Ramos (cell line): ENCODE measurements at regions not wholly inside any gene's neighbourhood (a gene's known extent, or its start where the extent isn't known, plus 50 kb on each side); places are given as distances from the start of the nearest gene placed in this dataset.
"Not testable (repeated sequence)": the region's sequence is repeated elsewhere in the genome, so short reads cannot be mapped to it uniquely, and the experiment has no call there.

ENCODE experiments used
- in situ Hi-C: fragments of 300-500 bp; cut with MboI; formaldehyde crosslinking; loops from one replicate; pipeline ENCODE4 v1.14.3; 2022; ENCODE audit warnings: low sequenced_read_pairs; ENCODE audit not compliant: unreplicated experiment

DNA sequence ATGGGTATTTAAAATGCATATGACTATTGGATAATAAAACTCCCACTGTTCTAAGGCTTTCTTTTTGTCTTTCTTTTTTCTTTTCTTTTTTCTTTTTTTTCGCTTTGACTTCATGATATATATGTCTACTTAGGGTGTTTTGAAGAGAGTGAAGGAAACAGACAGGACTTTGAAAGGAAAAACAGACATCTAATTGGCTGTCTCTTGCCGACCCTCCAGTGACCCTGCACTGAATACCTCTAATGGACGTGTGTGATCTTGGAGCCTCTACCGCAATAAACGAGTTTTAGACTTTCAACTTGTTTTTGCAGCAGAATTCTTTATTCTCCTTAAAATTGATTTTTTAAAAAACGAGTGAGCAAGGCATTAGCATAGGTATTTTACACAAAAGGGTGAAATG lies 158.1 kb upstream of the NR2F2 start:
- in situ Hi-C loops: no loop called here

- in situ Hi-C loops: no loop called here
Observed at GRCh38 chr15:96176831-96177230, 153.7 kb upstream of the NR2F2 start.

DNA sequence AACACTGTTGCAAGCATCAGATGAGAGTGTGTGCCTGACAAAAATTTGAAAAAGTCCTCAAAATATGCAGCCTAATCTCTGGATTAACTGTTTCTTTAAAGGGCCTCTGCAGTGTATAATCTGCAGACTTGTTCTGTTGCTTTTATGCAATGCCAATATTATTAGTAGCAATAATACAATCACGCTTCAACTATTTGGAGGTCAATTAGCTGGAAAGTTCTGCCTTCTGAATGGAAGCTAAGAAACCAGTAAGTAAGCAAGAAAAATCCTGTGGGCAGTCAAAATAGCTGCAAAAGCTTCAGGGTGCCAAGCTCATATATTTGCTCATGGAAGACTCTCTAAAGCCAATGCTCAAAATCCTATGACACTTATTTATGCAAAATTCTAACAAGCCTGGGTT lies 153.2 kb upstream of the NR2F2 start:
- in situ Hi-C loops: no loop called here

GRCh38 chr15:96180087-96180748 lies 150.3 kb upstream of the NR2F2 start:
- in situ Hi-C loops: no loop called here

- in situ Hi-C loops: no loop called here
Observed at GRCh38 chr15:96181217-96181616, 149.3 kb upstream of the NR2F2 start.

GRCh38 chr15:96181873-96182301 lies 148.6 kb upstream of the NR2F2 start:
- in situ Hi-C loops: no loop called here

DNA sequence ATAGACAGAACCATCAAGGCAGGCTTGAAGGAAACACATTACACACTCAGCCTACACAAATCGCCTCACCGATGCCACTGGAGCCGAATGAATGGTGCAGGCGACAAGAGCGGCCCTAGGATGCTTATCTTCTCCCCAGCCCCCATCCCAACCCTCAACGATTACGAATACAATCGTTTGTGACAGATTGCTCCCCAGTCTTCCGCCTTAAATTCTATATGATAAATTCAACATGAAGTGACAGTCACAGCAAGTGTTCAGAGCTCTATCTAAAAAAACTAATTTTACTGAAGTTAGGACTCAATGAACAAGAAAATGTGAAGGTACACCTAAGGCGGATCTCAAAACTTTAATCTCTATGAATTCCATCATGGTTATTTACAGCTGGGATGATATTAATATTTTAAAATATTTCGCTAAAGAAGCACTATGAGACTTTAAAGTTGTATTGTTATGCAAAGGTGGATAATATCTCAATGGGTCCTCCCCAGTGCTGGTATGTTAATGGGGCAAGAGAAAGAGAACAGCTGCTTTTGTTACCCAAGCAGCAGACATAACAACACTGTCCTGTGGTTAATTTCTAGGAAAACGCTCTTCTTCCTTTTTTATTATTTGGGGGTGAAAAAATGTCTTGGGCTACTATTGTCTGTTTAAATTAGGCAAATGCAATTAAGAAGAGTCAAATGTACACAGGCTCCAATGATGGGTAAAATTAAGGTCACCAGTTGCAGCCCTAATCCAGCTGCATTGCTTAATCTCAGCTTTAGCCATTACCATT lies 147.6 kb upstream of the NR2F2 start:
- in situ Hi-C loops: no loop called here

GRCh38 chr15:96183514-96183850 lies 147.0 kb upstream of the NR2F2 start:
- in situ Hi-C loops: no loop called here

GRCh38 chr15:96183867-96184266 lies 146.6 kb upstream of the NR2F2 start:
- in situ Hi-C loops: no loop called here

DNA sequence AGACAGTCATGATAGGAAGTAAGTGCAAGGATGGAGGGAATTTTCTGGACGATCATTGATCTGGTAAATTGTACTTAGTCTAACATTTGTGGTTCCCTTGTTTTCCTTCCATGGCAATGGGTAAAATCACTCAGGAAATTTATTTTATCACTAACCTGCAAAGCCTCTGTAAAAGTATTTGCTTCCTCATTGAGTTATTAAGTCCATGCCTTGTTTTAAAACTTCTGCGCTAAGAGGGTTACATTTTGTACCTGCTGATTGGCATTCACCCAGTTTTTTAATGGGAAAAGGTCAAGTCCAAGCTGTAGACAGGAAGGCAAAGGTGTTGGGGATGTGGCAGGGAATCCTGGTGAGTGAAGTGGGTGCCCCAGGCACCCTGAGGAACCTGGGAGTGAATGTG lies 146.2 kb upstream of the NR2F2 start:
- in situ Hi-C loops: no loop called here

DNA sequence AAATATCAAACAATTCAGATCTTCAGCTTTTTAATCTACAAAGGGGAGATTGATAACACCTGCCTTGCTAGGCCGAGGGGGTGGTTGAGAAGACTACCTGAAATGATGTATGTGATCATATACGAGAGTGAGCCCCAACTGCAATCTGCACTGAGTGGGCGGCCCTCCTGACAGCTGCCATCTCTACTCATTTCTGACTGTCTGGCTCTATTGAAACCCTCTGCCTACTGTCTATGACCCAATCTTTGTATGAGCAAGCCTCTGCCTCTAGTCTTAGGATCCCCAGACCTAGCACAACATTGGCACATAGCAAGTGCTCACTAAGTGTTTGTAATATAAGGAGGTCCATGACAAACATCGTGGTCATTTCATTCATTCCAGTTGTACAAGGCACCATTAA lies 144.4 kb upstream of the NR2F2 start:
- in situ Hi-C loops: no loop called here

- in situ Hi-C loops: no loop called here
Observed at GRCh38 chr15:96187341-96188305, 142.9 kb upstream of the NR2F2 start.

GRCh38 chr15:96197721-96198120 lies 132.8 kb upstream of the NR2F2 start:
- in situ Hi-C loops: no loop called here

DNA sequence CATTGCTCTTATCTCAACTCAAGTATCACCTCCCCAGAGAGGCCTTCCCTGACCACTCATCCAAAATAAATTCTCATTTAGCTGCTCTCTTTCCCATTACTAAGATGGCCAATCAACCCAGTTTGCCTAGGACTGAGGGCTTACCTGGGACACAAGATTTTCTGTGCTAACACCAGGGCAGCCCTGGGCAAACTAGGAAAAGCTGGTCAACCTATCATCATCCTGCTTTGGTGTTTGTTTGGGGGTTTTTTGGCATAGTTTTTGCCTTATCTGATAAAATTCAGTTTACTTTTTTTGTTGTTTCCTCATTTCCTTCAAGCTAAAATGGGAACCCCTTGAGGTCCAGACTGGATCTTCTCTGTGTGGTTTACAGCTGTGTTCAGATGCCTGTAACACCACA lies 131.4 kb upstream of the NR2F2 start:
- in situ Hi-C loops: no loop called here

DNA sequence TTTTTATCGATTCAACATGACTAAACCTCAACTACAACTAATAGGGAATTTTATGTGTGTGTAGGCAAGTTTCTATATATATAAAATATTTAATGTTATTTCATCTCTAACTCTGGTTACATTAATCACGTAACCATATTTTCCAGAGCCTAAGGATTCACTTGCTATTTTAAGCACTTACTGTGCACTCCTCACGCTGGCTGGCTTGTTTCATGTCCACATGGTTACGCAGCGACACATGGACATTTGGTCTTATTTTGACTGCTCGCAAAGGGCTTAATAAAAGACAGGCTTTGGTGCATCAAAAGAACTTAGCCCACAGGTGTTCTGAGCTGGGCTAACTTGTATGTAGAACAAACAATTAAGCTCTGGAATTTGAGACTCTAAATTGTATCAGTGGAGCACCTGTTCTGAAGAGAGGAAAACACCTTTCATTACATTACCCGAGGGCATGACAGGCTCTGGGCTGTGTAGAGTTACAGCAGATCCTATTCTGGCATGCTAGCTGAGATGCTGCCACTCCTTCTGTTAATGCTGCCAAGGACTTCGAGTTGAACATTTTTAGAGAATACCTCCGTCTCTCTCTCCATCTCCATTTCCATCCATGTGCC lies 130.0 kb upstream of the NR2F2 start:
- in situ Hi-C loops: no loop called here

GRCh38 chr15:96201696-96202095 lies 128.8 kb upstream of the NR2F2 start:
- in situ Hi-C loops: no loop called here

DNA sequence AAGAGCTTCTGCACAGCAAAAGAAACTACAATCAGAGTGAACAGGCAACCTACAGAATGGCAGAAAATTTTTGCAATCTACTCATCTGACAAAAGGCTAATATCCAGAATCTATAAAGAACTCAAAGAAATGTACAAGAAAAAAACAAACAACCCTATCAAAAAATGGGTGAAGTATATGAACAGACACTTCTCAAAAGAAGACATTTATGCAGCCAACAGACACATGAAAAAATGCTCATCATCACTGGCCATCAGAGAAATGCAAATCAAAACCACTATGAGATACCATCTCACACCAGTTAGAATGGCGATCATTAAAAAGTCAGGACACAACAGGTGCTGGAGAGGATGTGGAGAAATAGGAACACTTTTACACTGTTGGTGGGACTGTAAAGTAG lies 124.9 kb upstream of the NR2F2 start:
- in situ Hi-C loops: not testable (repeated sequence)

GRCh38 chr15:96207377-96208006 lies 123.0 kb upstream of the NR2F2 start:
- in situ Hi-C loops: no loop called here

DNA sequence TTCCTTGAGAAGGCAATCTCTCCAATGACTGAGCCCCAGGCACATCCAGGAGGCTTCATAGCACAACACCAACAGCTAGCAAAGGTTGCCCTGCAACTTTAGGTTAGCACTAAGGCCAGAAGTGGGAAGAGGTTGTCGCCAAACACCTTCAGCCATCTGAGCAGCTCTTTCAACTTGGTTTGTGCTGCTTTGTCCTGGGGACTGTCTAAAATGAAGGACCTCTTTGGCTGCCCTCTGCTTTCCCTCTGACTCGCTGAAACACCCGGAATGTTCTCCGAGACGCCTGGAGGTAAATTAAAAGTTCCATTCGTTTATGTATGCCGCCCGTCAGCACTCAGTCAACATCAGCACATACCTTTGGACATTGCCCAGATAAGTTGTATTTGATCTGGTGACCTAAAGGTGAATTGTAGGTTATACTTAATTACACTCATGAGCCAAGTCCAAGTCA lies 121.2 kb upstream of the NR2F2 start:
- in situ Hi-C loops: no loop called here

- in situ Hi-C loops: no loop called here
Observed at GRCh38 chr15:96213045-96213444, 117.5 kb upstream of the NR2F2 start.
